K562 (cell line): ENCODE measurements at regions not wholly inside any gene's neighbourhood (a gene's known extent, or its start where the extent isn't known, plus 50 kb on each side); places are given as distances from the start of the nearest gene placed in this dataset.

Source experiments
- ATAC-seq: fragments of 200-7000 bp; cut with Tn5 transposase; 3 replicates; pipeline ENCODE4 v1.9.1; 2020; ENCODE audit warnings: moderate library complexity
- BruUV-seq: library from RNA; stranded (reverse); fragments of 400-500 nt; replicated peaks from 2 replicates; lab custom pipeline; 2021; lab: Mats Ljungman, UMichigan
- CTCF ChIA-PET: fragments of 300-600 bp; formaldehyde crosslinking; extraction: SDS; loops from one replicate; lab custom pipeline; 2021; ENCODE audit warnings: low intra/inter-chr PET ratio; lab: Yijun Ruan, JAX
- POLR2A ChIA-PET: fragments of 300-600, 350-650 bp; sonication (Branson Sonifier 250); formaldehyde crosslinking; extraction: SDS; loops from one replicate; lab custom pipeline; 2021; ENCODE audit warnings: antibody characterized with exemption, inconsistent platforms; lab: Yijun Ruan, JAX
- DNase-seq, 4 experiments: peaks; one replicate each; pipeline versions ENCODE4 v3.0.0 to v3.0.0-alpha.2; 2011 to 2018; ENCODE audit warnings: low spot score in 3 of 4, mixed read lengths in 3 of 4; ENCODE audit errors: extremely low read depth in 1 of 4
- FAIRE-seq: peaks from 2 replicates; lab custom pipeline; 2011; peaks lifted over from hg19 to GRCh38; lab: Jason Lieb, UNC
- H2AFZ ChIP-seq: 2 replicates; pipeline ENCODE4 v1.6.0; 2011; ENCODE audit warnings: low read depth, low read length, control low read depth, inconsistent platforms
- H3K27ac ChIP-seq: fragments of 200-600 bp; 3 replicates; pipeline ENCODE4 v1.8.0; 2011; ENCODE audit warnings: low read depth, mild to moderate bottlenecking, control low read depth, inconsistent platforms, low read length, moderate library complexity, mixed read lengths; ENCODE audit errors: extremely low read depth
- H3K27me3 ChIP-seq, 2 experiments: fragments of 300-600 bp in 1 of 2; 2 replicates in 1 of 2; 3 replicates in 1 of 2; pipeline versions ENCODE4 v1.6.0 to v1.8.0; 2011; ENCODE audit warnings: inconsistent platforms in 2 of 2, low read length in 2 of 2, mild to moderate bottlenecking in 1 of 2, mixed read lengths in 1 of 2, moderate library complexity in 1 of 2; ENCODE audit not compliant: control insufficient read depth in 2 of 2, insufficient read depth in 2 of 2
- H3K36me3 ChIP-seq: fragments of 300-600 bp; 3 replicates; pipeline ENCODE4 v1.8.0; 2011; ENCODE audit warnings: mild to moderate bottlenecking, low read length, inconsistent platforms; ENCODE audit not compliant: control insufficient read depth, insufficient read depth
- H3K4me1 ChIP-seq, 2 experiments: fragments of 200-600 bp in 1 of 2; replicated peaks in 1 of 2; 2 replicates in 1 of 2; 3 replicates in 1 of 2; pipeline versions ENCODE4 v1.5.1 to v1.8.0; 2011; ENCODE audit warnings: inconsistent platforms in 2 of 2, low read length in 2 of 2, mild to moderate bottlenecking in 1 of 2, mixed read lengths in 1 of 2, moderate library complexity in 1 of 2; ENCODE audit not compliant: control insufficient read depth in 2 of 2, insufficient read depth in 2 of 2
- H3K4me2 ChIP-seq: 2 replicates; pipeline ENCODE4 v1.6.1; 2011; ENCODE audit warnings: low read length, control low read depth, inconsistent platforms, mixed read lengths; ENCODE audit not compliant: insufficient read depth
- H3K4me3 ChIP-seq: fragments of 200-600 bp; sonication (generic), shearing (Covaris generic); 2 replicates; pipeline ENCODE4 v1.5.1; 2016; ENCODE audit warnings: control low read depth, inconsistent platforms
- H3K79me2 ChIP-seq: fragments of 200-600 bp; 3 replicates; pipeline ENCODE4 v1.8.0; 2011; ENCODE audit warnings: low read length, inconsistent platforms; ENCODE audit not compliant: control insufficient read depth, insufficient read depth
- H3K9ac ChIP-seq, 2 experiments: 2 replicates each; pipeline versions ENCODE4 v1.6.0 to v1.6.1; 2011; ENCODE audit warnings: low read depth in 2 of 2, low read length in 2 of 2, control low read depth in 1 of 2, inconsistent platforms in 1 of 2, mild to moderate bottlenecking in 1 of 2, mixed read lengths in 1 of 2; ENCODE audit not compliant: insufficient read depth in 1 of 2
- H3K9me1 ChIP-seq: one replicate; pipeline ENCODE4 v1.6.0; 2011; ENCODE audit warnings: inconsistent platforms, mild to moderate bottlenecking, low read length, moderate library complexity; ENCODE audit not compliant: control insufficient read depth, insufficient read depth
- H3K9me3 ChIP-seq: replicated peaks from 2 replicates; pipeline ENCODE4 v1.5.1; 2011; ENCODE audit warnings: low read depth, low read length, inconsistent platforms; ENCODE audit not compliant: control insufficient read depth, insufficient read depth
- H4K20me1 ChIP-seq: replicated peaks from 2 replicates; pipeline ENCODE4 v1.6.1; 2011; ENCODE audit warnings: low read length, inconsistent platforms, mixed read lengths; ENCODE audit not compliant: control insufficient read depth, insufficient read depth
- BHLHE40 ChIP-seq: IDR thresholded peaks from 2 replicates; pipeline ENCODE4 v1.6.1; 2011; ENCODE audit warnings: low read length, improper control_type of control experiment
- DPF2 ChIP-seq: fragments of 450-650 bp; IDR thresholded peaks from 2 replicates; pipeline ENCODE4 v1.6.1; 2016
- FOS ChIP-seq: IDR thresholded peaks from 3 replicates; pipeline ENCODE4 v1.6.1; 2011; ENCODE audit not compliant: insufficient read length; ENCODE audit errors: extremely low read depth
- HNRNPLL ChIP-seq: fragments of 200-400 bp; formaldehyde crosslinking; IDR thresholded peaks from 2 replicates; pipeline ENCODE4 v1.6.1; 2017; ENCODE audit warnings: low read length, low read depth, mild to moderate bottlenecking; ENCODE audit not compliant: poor library complexity, severe bottlenecking
- L3MBTL2 ChIP-seq: fragments of 450-650 bp; IDR thresholded peaks from 2 replicates; pipeline ENCODE4 v1.6.1; 2016; ENCODE audit warnings: mild to moderate bottlenecking, moderate library complexity
- MAFK ChIP-seq: IDR thresholded peaks from 2 replicates; pipeline ENCODE4 v1.6.1; 2011; ENCODE audit warnings: low read length, improper control_type of control experiment
- PHF21A ChIP-seq: fragments of 450-650 bp; IDR thresholded peaks from 2 replicates; pipeline ENCODE4 v1.6.1; 2017; ENCODE audit warnings: low read depth, borderline replicate concordance
- POLR3G ChIP-seq: IDR thresholded peaks from 2 replicates; pipeline ENCODE4 v1.6.1; 2011; ENCODE audit not compliant: insufficient read length, insufficient replicate concordance; ENCODE audit errors: extremely low read depth
- STAT6 ChIP-seq: sonication (generic); formaldehyde crosslinking; IDR thresholded peaks from 2 replicates; pipeline ENCODE4 v1.8.1; 2023; ENCODE audit warnings: mild to moderate bottlenecking, missing genetic modification reagents
- TCF3 ChIP-seq: sonication (generic); formaldehyde crosslinking; IDR thresholded peaks from 2 replicates; pipeline ENCODE4 v1.4.0; 2020; ENCODE audit warnings: mild to moderate bottlenecking, missing genetic modification reagents
- TEAD1 ChIP-seq, 2 experiments: fragments of 450-650 bp in 1 of 2; sonication (generic) in 1 of 2; formaldehyde crosslinking; IDR thresholded peaks; 2 replicates each; pipeline versions ENCODE4 v1.4.0 to v1.8.0; 2020 to 2022; ENCODE audit warnings: mild to moderate bottlenecking in 2 of 2, missing genetic modification reagents in 1 of 2
- VEZF1 ChIP-seq: fragments of 200-800 bp; sonication (Bioruptor generic); IDR thresholded peaks from 2 replicates; pipeline ENCODE4 v1.6.1; 2017; ENCODE audit warnings: missing genetic modification characterization, missing compliant biosample characterization
- WGBS: fragments of 100-300 bp; shearing (Covaris generic); methylation state at CpG from one replicate; pipeline ENCODE4 v1.1.6; 2016; ENCODE audit warnings: low coverage, mixed read lengths; ENCODE audit not compliant: insufficient coverage; ENCODE audit errors: missing lambda C conversion rate; 5-methylcytosine and 5-hydroxymethylcytosine counted together
- in situ Hi-C: fragments of 300-500 bp; cut with MboI; formaldehyde crosslinking; loops from 4 replicates; pipeline ENCODE4 v1.15.0; 2018; ENCODE audit warnings: inconsistent platforms, mixed read lengths
- intact Hi-C: fragments of 100-400 bp; cut with micrococcal nuclease; formaldehyde crosslinking; loops from 2 replicates; pipeline ENCODE4 v1.14.2; 2022

GRCh38 chr13:75920536-75920935 is 284.4 kb downstream of the LMO7 start:
- Histone ChIP-seq H3K4me1 (no peaks in the 10 kb centered on the region), H3K9ac (no peak overlapping the region), H3K27me3 (no peaks in the 10 kb centered on the region), H3K36me3 (no peaks in the 10 kb centered on the region)
- BruUV-seq = no TSS peak
- DNase-seq = no peak
- no peak for ATAC-seq
- TF ChIP-seq TCF3 (CRISPR knock-in tag) = no peak
- TF ChIP-seq DPF2 = no peak
- no peak for TF ChIP-seq L3MBTL2
- TF ChIP-seq POLR3G = no peak
- no peak for TF ChIP-seq BHLHE40
- no peak for TF ChIP-seq FOS
- no peak for TF ChIP-seq TEAD1 (CRISPR knock-in tag; IDR thresholded peaks at IDR 0.05)
- TF ChIP-seq HNRNPLL = no peak
- no peak for TF ChIP-seq VEZF1
- TF ChIP-seq PHF21A = no peak
- no peak for TF ChIP-seq MAFK
- no peak for TF ChIP-seq STAT6
- TF ChIP-seq, all 486 proteins: peak for 0
- FAIRE-seq = no peak
- Histone ChIP-seq H2AFZ (no peak overlapping the region), H3K4me3 (no peak overlapping the region), H3K9me3 (no peaks in the 10 kb centered on the region), H3K9me1 (no peaks in the 10 kb centered on the region), H4K20me1 (no peaks in the 10 kb centered on the region), H3K4me2 (no peak overlapping the region), H3K27ac (no peak overlapping the region), H3K79me2 (no peaks in the 10 kb centered on the region)
- ChIA-PET CTCF (no interaction called here), POLR2A (no interaction called here)
- intact Hi-C loops (no loop called here), in situ Hi-C loops (no loop called here)
- 55% methylated on average over 1 of the region's 1 CpG for WGBS
